OCI-LY1 (cell line): ENCODE measurements at regions not wholly inside any gene's neighbourhood (a gene's known extent, or its start where the extent isn't known, plus 50 kb on each side); places are given as distances from the start of the nearest gene placed in this dataset.

ENCODE experiments used
- H2AFZ ChIP-seq: fragments of 200-600 bp; sonication (generic), shearing (Covaris generic); 2 replicates; pipeline ENCODE4 v1.6.0; 2014; ENCODE audit warnings: antibody characterized with exemption, mild to moderate bottlenecking, low read length
- H3F3A ChIP-seq: fragments of 200-600 bp; sonication (generic), shearing (Covaris generic); 2 replicates; pipeline ENCODE4 v1.6.0; 2014; ENCODE audit warnings: mild to moderate bottlenecking, antibody characterized with exemption, low read length, moderate library complexity; ENCODE audit not compliant: insufficient read depth
- H3K27ac ChIP-seq: fragments of 200-600 bp; sonication (generic); 2 replicates; pipeline ENCODE4 v1.5.1; 2014; ENCODE audit warnings: low read length, mixed run types, mild to moderate bottlenecking, low read depth; ENCODE audit not compliant: poor library complexity, severe bottlenecking
- H3K27me3 ChIP-seq: fragments of 200-600 bp; sonication (generic); 2 replicates; pipeline ENCODE4 v1.6.0; 2014; ENCODE audit warnings: antibody characterized with exemption, mild to moderate bottlenecking, low read length, moderate library complexity; ENCODE audit not compliant: insufficient read depth
- H3K36me3 ChIP-seq: fragments of 200-600 bp; sonication (generic); 2 replicates; pipeline ENCODE4 v1.6.1; 2014; ENCODE audit warnings: mild to moderate bottlenecking, antibody characterized with exemption, low read length, moderate library complexity, mixed read lengths; ENCODE audit not compliant: insufficient read depth
- H3K4me1 ChIP-seq: fragments of 200-600 bp; sonication (generic); 2 replicates; pipeline ENCODE4 v1.5.1; 2014; ENCODE audit warnings: mild to moderate bottlenecking, low read length, moderate library complexity; ENCODE audit not compliant: insufficient read depth, severe bottlenecking
- H3K4me2 ChIP-seq: fragments of 200-600 bp; sonication (generic), shearing (Covaris generic); 2 replicates; pipeline ENCODE4 v1.6.1; 2014; ENCODE audit warnings: low read length
- H3K4me3 ChIP-seq: fragments of 200-600 bp; sonication (generic); 2 replicates; pipeline ENCODE4 v1.5.1; 2014; ENCODE audit warnings: low read length, low read depth, mild to moderate bottlenecking, mixed read lengths; ENCODE audit not compliant: poor library complexity, severe bottlenecking
- H3K79me2 ChIP-seq: fragments of 200-600 bp; shearing (Covaris generic); 2 replicates; pipeline ENCODE4 v1.6.1; 2016; ENCODE audit warnings: mixed run types, low read length, mixed read lengths; ENCODE audit not compliant: insufficient read depth
- H3K9ac ChIP-seq: fragments of 200-600 bp; sonication (generic), shearing (Covaris generic); 2 replicates; pipeline ENCODE4 v1.6.1; 2014; ENCODE audit warnings: mild to moderate bottlenecking, low read length, mixed read lengths
- H3K9me2 ChIP-seq: fragments of 200-600 bp; sonication (generic), shearing (Covaris generic); 2 replicates; pipeline ENCODE4 v1.6.1; 2014; ENCODE audit warnings: low read depth, mild to moderate bottlenecking, low read length, mixed read lengths
- H3K9me3 ChIP-seq: fragments of 200-600 bp; shearing (Covaris generic); 2 replicates; pipeline ENCODE4 v1.6.1; 2014; ENCODE audit warnings: low read length, mixed read lengths
- H4K20me1 ChIP-seq: fragments of 200-600 bp; sonication (generic), shearing (Covaris generic); 2 replicates; pipeline ENCODE4 v1.6.0; 2016; ENCODE audit warnings: mild to moderate bottlenecking, low read length; ENCODE audit not compliant: insufficient read depth
- CTCF ChIP-seq: fragments of 200-600 bp; sonication (generic), shearing (Covaris generic); IDR thresholded peaks from 2 replicates; pipeline ENCODE4 v1.5.1; 2017; ENCODE audit warnings: mild to moderate bottlenecking, antibody characterized with exemption, low read length, moderate library complexity, mixed read lengths
- EZH2 ChIP-seq: fragments of 200-600 bp; sonication (generic), shearing (Covaris generic); IDR thresholded peaks from 2 replicates; pipeline ENCODE4 v1.8.0; 2017; ENCODE audit warnings: borderline replicate concordance, mixed run types, mild to moderate bottlenecking, antibody characterized with exemption, low read length, moderate library complexity, mixed read lengths

GRCh38 chr11:122234257-122234656 is 118.2 kb upstream of the BLID start:
- H3K4me1 ChIP-seq = no peaks in the 10 kb centered on the region
- H3F3A ChIP-seq = no peaks in the 10 kb centered on the region
- no peaks in the 10 kb centered on the region for H4K20me1 ChIP-seq
- H3K27me3 ChIP-seq = no peaks in the 10 kb centered on the region
- H3K9me2 ChIP-seq = no peaks in the 10 kb centered on the region
- no peak overlapping the region for H3K9ac ChIP-seq
- H2AFZ ChIP-seq = no peak overlapping the region
- TF ChIP-seq EZH2 (no peak), CTCF (no peak)
- no peak overlapping the region for H3K27ac ChIP-seq
- H3K36me3 ChIP-seq = no peaks in the 10 kb centered on the region
- no peak overlapping the region for H3K4me2 ChIP-seq
- no peak overlapping the region for H3K4me3 ChIP-seq
- H3K79me2 ChIP-seq = no peaks in the 10 kb centered on the region
- no peaks in the 10 kb centered on the region for H3K9me3 ChIP-seq

DNA sequence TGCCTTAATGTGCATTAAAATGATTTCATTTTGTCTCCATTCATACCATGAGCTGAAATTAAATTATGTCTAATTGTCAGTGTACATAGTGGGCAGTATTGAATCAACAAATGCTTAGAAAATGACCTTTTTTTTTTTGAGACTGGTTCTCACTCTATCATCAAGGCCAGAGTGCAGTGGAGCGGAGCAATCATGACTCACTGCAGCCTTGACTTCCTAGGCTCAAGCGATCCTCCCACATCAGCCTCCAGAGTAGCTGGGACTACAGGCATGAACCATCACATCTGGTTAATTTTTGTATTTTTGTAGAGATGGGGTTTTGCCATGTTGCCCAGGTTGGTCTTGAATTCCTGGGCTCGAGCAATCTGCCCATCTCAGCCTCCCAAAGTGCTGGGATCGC is 117.0 kb upstream of the BLID start:
- Histone ChIP-seq H3K27me3 (no peaks in the 10 kb centered on the region), H3K4me3 (no peak overlapping the region), H3K4me2 (no peak overlapping the region), H3K79me2 (no peaks in the 10 kb centered on the region), H3K27ac (no peak overlapping the region), H3F3A (no peaks in the 10 kb centered on the region), H3K4me1 (no peaks in the 10 kb centered on the region), H4K20me1 (no peaks in the 10 kb centered on the region), H3K9me2 (no peaks in the 10 kb centered on the region), H3K36me3 (no peaks in the 10 kb centered on the region), H2AFZ (no peak overlapping the region), H3K9me3 (no peaks in the 10 kb centered on the region), H3K9ac (no peak overlapping the region)
- TF ChIP-seq EZH2 = no peak
- no peak for TF ChIP-seq CTCF

DNA sequence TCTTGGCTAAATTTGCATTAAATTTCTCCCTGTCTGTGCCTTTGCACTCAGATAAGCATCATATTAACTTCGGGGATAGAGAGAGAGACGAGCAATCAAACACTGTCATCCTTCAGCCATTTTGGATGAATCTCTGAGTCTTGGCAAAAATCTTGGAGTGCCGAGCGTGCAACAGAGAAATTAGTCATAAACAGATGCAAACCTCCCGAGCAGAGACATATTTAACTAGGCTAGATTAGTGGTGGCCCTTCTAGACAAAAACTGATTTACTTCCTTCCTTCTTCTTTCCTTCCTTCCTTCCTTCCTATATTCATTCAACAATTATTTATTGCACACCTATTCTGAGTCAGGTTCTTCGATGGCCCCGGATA is 114.4 kb upstream of the BLID start:
- TF ChIP-seq EZH2 = no peak
- TF ChIP-seq CTCF = no peak
- Histone ChIP-seq H3K36me3 (no peaks in the 10 kb centered on the region), H3K9ac (no peak overlapping the region), H3K4me2 (no peak overlapping the region), H2AFZ (no peak overlapping the region), H3K4me3 (no peak overlapping the region), H3K9me2 (no peaks in the 10 kb centered on the region), H3F3A (no peaks in the 10 kb centered on the region), H3K27me3 (no peaks in the 10 kb centered on the region), H3K27ac (no peak overlapping the region), H4K20me1 (no peaks in the 10 kb centered on the region), H3K79me2 (no peaks in the 10 kb centered on the region), H3K9me3 (no peaks in the 10 kb centered on the region), H3K4me1 (no peaks in the 10 kb centered on the region)
